ENCODE measurements at regions not wholly inside any gene's neighbourhood (a gene's known extent, or its start where the extent isn't known, plus 50 kb on each side); places are given as distances from the start of the nearest gene placed in this dataset.
A peak's percentile ranks its signal among the peaks of the same experiment; 100 is the strongest.
"Not testable (repeated sequence)": the region's sequence is repeated elsewhere in the genome, so short reads cannot be mapped to it uniquely, and the experiment has no call there.

DNA sequence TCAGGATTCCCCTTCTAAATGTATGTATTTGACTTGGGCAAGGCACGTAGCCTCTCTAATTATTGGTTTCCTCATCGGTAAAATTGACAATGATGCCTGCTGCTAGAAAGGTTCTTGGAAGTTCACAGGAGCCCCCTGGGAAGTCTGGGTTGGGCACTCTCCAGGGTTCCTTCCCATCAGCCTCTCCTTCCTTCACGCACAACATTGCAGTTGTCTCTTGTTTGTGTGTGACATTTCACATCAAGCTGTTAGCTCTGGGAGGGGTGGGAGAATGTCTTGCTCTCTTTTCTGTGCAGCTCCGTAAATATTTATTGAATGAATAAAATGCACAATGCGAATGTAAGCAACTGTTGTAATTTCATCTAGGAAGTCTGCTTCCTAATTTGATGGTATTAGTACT is 153.2 kb upstream of the PRICKLE1 start:
- no peak for DNase-seq

DNA sequence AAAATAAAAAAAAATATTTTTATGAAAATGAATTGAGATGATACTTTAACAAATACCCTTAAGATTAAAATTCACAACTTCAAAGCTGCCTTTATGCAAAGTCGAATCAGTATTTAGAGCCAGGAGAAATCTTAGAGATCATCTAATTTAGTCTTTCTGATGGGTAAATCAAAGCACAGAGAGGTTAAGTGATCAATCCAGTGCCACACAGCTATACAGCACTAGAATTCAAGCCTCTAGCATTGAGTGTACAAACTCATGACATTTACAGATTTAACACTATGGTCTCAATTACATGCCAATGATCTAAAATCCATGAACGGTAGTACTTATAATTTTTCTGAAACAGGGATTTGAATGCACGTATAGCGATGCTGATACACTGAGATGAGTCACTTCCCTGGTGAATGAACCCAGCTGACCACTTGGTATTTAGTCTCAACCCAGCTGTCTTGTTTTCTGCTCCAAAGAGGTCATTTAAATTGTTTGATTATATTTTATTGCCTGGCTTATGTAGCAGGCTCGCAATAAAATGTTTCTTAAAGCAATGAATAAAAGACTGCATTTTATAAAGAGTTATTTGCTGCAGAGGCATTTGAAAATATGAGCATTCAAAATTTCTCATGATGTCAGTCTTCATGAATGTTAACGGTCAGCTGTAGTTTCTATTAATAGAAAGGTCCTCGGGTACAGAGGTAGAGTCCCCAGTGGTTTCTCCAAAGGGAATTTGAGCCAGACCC is 152.4 kb upstream of the PRICKLE1 start:
- no peak for DNase-seq

- no peak for DNase-seq
These were observed 151.5 kb upstream of the PRICKLE1 start for GRCh38 chr12:42741091-42741490.

GRCh38 chr12:42737398-42737797 is 147.9 kb upstream of the PRICKLE1 start:
- DNase-seq = no peak

DNA sequence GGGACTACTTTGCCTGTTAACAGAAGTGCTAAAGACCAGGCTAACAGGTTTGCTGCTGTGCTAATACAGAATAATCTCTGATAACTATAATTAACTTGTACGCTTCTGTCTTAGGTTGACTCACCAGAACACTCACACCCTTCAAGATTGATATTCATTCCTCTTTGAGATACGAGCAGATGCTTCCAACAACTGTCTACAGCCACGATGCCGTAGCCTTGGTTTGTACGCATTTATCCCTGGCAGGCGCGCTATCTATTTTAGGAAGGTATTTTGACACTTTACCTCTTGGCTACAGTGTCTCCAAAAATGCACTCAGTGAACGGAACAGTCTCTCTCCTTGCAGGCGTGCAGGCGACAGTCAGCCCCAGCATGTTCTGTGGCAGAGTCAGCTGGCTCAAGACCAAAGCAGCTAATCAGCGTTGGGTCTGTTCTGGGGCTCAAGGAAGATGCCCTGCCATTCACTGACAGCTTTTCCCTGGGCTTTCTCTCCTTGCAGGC is 146.4 kb upstream of the PRICKLE1 start:
- DNase-seq = no peak

- no peak for DNase-seq
These were observed 144.4 kb upstream of the PRICKLE1 start for GRCh38 chr12:42733911-42734310.

GRCh38 chr12:42732908-42733411 is 143.4 kb upstream of the PRICKLE1 start:
- DNase-seq = no peak

DNA sequence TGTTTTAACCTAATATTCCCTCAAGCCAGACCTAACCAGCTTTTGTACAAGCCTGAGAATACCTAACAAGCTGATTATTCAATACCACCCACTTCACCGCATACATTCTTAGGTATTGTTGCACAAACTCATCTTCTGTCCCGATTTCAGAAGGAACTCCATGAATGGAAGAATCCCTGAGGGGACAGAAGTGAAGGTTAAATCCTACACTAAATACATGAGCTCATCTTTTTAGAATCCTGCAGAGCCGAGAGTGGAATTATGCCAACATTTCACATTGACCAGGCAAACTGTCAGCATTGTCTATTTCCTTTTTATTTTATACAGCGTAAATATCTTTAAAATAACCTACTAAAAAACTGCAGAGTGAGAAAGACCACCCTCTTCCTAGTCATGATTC is 140.7 kb upstream of the PRICKLE1 start:
- DNase-seq = no peak

GRCh38 chr12:42729535-42729900 is 140.0 kb upstream of the PRICKLE1 start:
- no peak for DNase-seq

- no peak for DNase-seq
These were observed 139.4 kb upstream of the PRICKLE1 start for GRCh38 chr12:42728770-42729534.

DNA sequence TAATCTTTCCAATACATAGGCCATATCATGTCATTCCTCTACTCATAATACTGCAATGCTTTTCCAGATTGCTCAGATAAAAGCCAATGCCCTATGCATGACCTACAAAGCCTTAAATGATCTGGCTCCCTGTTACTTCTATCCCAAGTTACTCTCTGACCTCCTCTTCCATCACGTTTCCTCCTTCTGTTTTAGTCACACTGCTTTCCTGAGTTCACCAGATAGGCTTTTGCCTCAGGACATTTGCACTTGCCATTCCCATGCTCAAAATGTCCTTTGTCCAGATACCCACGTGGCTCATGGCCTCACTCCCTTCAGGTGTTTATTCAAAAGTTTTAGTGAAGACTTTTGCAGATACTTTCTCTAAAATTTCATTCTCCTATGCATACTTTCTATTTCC is 138.7 kb upstream of the PRICKLE1 start:
- no peak for DNase-seq

- DNase-seq = no peak
These were observed 136.3 kb upstream of the PRICKLE1 start for GRCh38 chr12:42725809-42726208.

DNA sequence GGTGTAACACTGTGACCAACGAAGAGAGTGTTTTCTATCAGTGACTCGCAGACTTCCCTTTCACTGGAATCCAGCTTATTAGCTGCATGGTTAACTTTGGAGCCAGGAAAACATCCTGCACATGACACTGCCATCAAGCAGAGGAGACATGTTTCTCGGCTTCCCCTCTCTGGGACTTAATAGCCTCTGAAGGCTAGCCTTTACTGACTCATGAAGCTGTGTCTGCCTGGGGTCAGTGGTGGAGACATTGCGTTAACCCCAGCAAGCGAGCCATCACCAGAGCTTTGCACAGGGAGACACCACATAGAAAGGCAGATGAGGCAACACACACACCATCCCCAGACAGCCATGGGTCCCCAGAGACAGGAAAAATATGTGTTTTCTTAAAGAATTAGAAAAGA is 126.9 kb upstream of the PRICKLE1 start:
- DNase-seq = no peak

DNA sequence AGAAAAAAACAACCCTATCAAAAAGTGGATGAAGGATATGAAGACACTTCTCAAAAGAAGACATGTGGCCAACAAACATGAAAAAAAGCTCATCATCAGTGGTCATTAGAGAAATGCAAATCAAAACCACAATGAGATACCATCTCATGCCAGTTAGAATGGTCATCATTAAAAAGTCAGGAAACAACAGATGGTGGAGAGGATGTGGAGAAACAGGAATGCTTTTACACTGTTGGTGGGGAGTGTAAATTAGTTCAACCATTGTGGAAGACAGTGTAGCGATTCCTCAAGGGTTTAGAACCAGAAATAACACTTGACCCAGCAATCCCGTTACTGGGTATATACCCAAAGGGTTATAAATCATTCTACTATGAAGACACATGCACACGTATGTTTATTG is 124.0 kb upstream of the PRICKLE1 start:
- DNase-seq = not testable (repeated sequence)

DNA sequence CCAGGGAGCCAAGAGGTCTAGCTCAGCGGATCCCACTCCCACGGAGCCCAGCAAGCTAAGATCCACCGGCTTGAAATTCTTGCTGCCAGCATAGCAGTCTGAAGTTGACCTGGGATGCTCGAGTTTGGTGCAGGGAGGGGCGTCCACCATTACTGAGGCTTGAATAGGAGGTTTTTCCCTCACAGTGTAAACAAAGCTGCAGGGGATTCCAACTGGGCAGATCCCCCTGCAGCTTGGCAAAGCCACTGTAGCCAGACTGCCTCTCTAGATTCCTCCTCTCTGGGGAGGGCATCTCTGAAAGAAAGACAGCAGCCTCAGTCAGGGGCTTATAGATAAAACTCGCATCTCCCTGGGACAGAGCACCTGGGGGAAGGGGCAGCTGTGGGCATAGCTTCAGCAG is 118.8 kb upstream of the PRICKLE1 start:
- DNase-seq = not testable (repeated sequence)

- no peak for DNase-seq
These were observed 118.0 kb upstream of the PRICKLE1 start for GRCh38 chr12:42707312-42708226.

- no peak for DNase-seq
These were observed 116.8 kb upstream of the PRICKLE1 start for GRCh38 chr12:42706321-42706720.

DNA sequence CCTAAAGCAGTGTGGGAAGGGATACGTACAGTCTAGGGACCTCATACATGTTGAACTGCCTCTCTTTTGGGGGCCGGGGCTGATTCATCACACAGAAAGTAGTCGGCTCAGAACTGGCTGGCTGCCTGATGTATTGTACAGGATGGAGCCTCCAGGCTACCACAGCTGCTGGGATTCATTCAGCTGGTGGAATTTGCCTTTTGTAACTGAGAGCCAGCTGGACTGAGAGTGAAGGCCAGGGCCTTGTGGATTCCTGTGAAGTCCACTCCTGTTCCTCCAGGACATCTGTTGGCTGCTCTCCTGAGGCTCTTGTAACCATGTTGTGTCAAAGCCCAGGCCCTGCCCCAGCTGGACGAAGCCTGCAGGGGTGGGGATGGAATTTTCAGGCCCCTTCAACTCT is 116.3 kb upstream of the PRICKLE1 start:
- DNase-seq = no peak

- DNase-seq = no peak
These were observed 115.4 kb upstream of the PRICKLE1 start for GRCh38 chr12:42704810-42705401.

- no peak for DNase-seq
These were observed 114.8 kb upstream of the PRICKLE1 start for GRCh38 chr12:42704340-42704739.

DNA sequence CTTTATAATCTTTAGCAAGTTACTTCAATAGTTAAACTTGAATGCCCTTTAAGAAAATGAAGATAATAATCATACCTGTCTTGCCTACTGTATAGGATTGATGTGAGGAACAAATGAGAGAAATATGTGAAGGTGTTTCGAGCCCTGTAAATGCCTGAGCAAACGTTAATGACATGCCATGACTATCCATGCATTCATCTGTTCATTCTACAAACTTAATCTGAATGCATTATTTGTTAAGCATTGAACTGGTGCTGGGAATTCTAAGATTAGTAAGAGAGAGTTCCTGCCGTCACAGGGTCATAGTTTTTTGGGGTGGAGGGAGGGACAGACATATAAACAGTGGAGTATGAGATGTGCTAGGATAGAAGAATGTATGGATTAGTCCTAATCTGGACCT is 111.5 kb upstream of the PRICKLE1 start:
- no peak for DNase-seq

DNA sequence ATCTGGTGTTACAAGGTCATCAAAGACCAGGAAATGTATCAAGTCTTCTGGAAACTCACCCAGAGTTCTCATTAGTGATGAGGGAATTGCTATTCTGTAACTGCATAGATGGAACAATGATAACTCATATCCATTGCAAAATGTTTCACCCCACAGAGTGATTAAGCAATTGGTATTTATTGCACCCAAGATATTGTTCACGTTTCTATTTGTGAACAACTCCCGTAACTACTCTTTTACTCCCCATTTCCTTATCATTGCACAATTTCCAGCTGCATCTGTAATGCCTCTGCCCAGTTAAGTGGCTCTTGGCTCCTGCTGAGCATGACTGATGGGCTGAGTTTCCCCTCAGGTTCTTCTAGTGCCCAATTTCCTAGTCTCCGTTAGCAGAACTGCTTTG is 108.7 kb upstream of the PRICKLE1 start:
- DNase-seq = peak; percentile 99

All from SIG-M5 (cell line).